Lung (tissue), 11 donors: ENCODE measurements at regions not wholly inside any gene's neighbourhood (a gene's known extent, or its start where the extent isn't known, plus 50 kb on each side); places are given as distances from the start of the nearest gene placed in this dataset.

ENCODE experiments used
- ATAC-seq: fragments of 200-7000 bp; cut with Tn5 transposase; one replicate; pipeline ENCODE4 v1.9.1; 2020; ENCODE audit warnings: moderate number of reproducible peaks; ENCODE audit not compliant: insufficient read depth, low FRiP score
- DNase-seq, 3 donors: peaks; one replicate each; pipeline ENCODE4 v3.0.0-alpha.2; 2013 to 2017
- H3K27ac ChIP-seq, 2 donors: one replicate each; pipeline ENCODE4 v1.5.1; 2013; ENCODE audit warnings: mild to moderate bottlenecking in 2 of 2, moderate library complexity in 2 of 2, control low read depth in 1 of 2, inconsistent platforms in 1 of 2, low read depth in 1 of 2, low read length in 1 of 2
- H3K27me3 ChIP-seq, 3 donors: one replicate each; pipeline ENCODE4 v1.5.1; 2013; ENCODE audit warnings: low read length in 2 of 3; ENCODE audit not compliant: control insufficient read depth in 3 of 3, insufficient read depth in 3 of 3
- H3K36me3 ChIP-seq, 4 donors: one replicate each; pipeline ENCODE4 v1.5.1; 2013; ENCODE audit warnings: low read length in 4 of 4, mild to moderate bottlenecking in 1 of 4, moderate library complexity in 1 of 4; ENCODE audit not compliant: control insufficient read depth in 4 of 4, insufficient read depth in 4 of 4
- H3K4me1 ChIP-seq, 5 donors: one replicate each; pipeline ENCODE4 v1.5.1; 2013; ENCODE audit warnings: low read length in 5 of 5, mild to moderate bottlenecking in 2 of 5, moderate library complexity in 1 of 5; ENCODE audit not compliant: control insufficient read depth in 5 of 5, insufficient read depth in 5 of 5
- H3K4me3 ChIP-seq: one replicate; pipeline ENCODE4 v1.5.1; 2013; ENCODE audit warnings: mild to moderate bottlenecking, control low read depth, moderate library complexity
- H3K9ac ChIP-seq, 2 donors: one replicate each; pipeline ENCODE4 v1.5.1; 2013; ENCODE audit warnings: low read length in 2 of 2, control low read depth in 1 of 2; ENCODE audit not compliant: insufficient read depth in 1 of 2
- H3K9me3 ChIP-seq, 4 donors: one replicate each; pipeline ENCODE4 v1.5.1; 2013; ENCODE audit warnings: low read length in 3 of 4, mild to moderate bottlenecking in 1 of 4, moderate library complexity in 1 of 4; ENCODE audit not compliant: control insufficient read depth in 4 of 4, insufficient read depth in 3 of 4
- CTCF ChIP-seq: IDR thresholded peaks from 2 replicates; pipeline ENCODE4 v1.5.1; 2012; ENCODE audit warnings: mild to moderate bottlenecking; ENCODE audit errors: control extremely low read depth, extremely low read depth
- WGBS, 2 donors: extraction: QIAGEN DNeasy Blood & Tissue Kit; methylation state at CpG; one replicate each; pipeline ENCODE4 v1.1.7; 2013; 5-methylcytosine and 5-hydroxymethylcytosine counted together
- donor health status: control.
- donor health status: control.
- donor health status: Bipolar disorder and iron deficiency.
- donor health status: healthy.
- donor health status: DM: yes; HTN: yes; CAD: no.

- Histone ChIP-seq H3K9ac (no peak overlapping the region), H3K27me3 (no peaks in the 10 kb centered on the region), H3K4me3 (no peak overlapping the region), H3K36me3 (no peaks in the 10 kb centered on the region), H3K4me1 (no peaks in the 10 kb centered on the region), H3K9me3 (no peaks in the 10 kb centered on the region), H3K27ac (no peak overlapping the region)
- TF ChIP-seq CTCF, result no peak
- peak in 1 of 3 donors; percentile 4 for DNase-seq
- ATAC-seq, result no peak
- WGBS, 2 donors, result 73 to 83% methylated on average over 3 of the region's 3 CpGs
These were observed 286.5 kb downstream of the PCDH17 start for GRCh38 chr13:57918086-57918485.

GRCh38 chr13:57918913-57919312, 287.4 kb downstream of the PCDH17 start:
- Histone ChIP-seq H3K36me3 (no peaks in the 10 kb centered on the region), H3K27me3 (no peaks in the 10 kb centered on the region), H3K9ac (no peak overlapping the region), H3K27ac (no peak overlapping the region), H3K4me3 (no peak overlapping the region), H3K4me1 (no peaks in the 10 kb centered on the region), H3K9me3 (no peaks in the 10 kb centered on the region)
- no peak for DNase-seq
- ATAC-seq, result no peak
- 85 to 96% methylated on average over 2 of the region's 2 CpGs for WGBS, 2 donors
- TF ChIP-seq CTCF, result no peak

GRCh38 chr13:57925250-57925649, 293.7 kb downstream of the PCDH17 start:
- Histone ChIP-seq H3K36me3 (no peaks in the 10 kb centered on the region), H3K27me3 (no peaks in the 10 kb centered on the region), H3K27ac (no peak overlapping the region), H3K4me3 (no peak overlapping the region), H3K4me1 (no peaks in the 10 kb centered on the region), H3K9me3 (no peaks in the 10 kb centered on the region), H3K9ac (no peak overlapping the region)
- no peak for ATAC-seq
- TF ChIP-seq CTCF, result no peak
- WGBS, 2 donors, result 67 to 78% methylated on average over 3 of the region's 3 CpGs
- DNase-seq, result peak in 2 of 3 donors; percentile 5 to 20

- Histone ChIP-seq H3K27me3 (no peaks in the 10 kb centered on the region), H3K27ac (no peak overlapping the region), H3K9me3 (no peaks in the 10 kb centered on the region), H3K4me3 (no peak overlapping the region), H3K36me3 (no peaks in the 10 kb centered on the region), H3K4me1 (no peaks in the 10 kb centered on the region), H3K9ac (no peak overlapping the region)
- no peak for TF ChIP-seq CTCF
- no peak for DNase-seq
- WGBS, 2 donors, result 65 to 69% methylated on average over 2 of the region's 2 CpGs
- no peak for ATAC-seq
These were observed 294.2 kb downstream of the PCDH17 start for GRCh38 chr13:57925751-57926150.
